Endothelial cell of umbilical vein (primary cell): ENCODE measurements at regions not wholly inside any gene's neighbourhood (a gene's known extent, or its start where the extent isn't known, plus 50 kb on each side); places are given as distances from the start of the nearest gene placed in this dataset.

Experiments
- CTCF ChIP-seq, 2 donors: IDR thresholded peaks; 1 replicate in 1 of 2; 2 replicates in 1 of 2; pipeline ENCODE4 v1.5.1; 2011; ENCODE audit warnings: low read length in 2 of 2, mild to moderate bottlenecking in 2 of 2, moderate library complexity in 2 of 2, control low read depth in 1 of 2, inconsistent platforms in 1 of 2, low read depth in 1 of 2; ENCODE audit not compliant: insufficient read depth in 1 of 2; ENCODE audit errors: extremely low read depth in 1 of 2
- EZH2 ChIP-seq: IDR thresholded peaks from 2 replicates; pipeline ENCODE4 v1.6.1; 2012; ENCODE audit warnings: borderline replicate concordance, low read depth, mild to moderate bottlenecking, moderate library complexity, low read length, inconsistent platforms; ENCODE audit not compliant: severe bottlenecking
- FOS ChIP-seq: IDR thresholded peaks from 2 replicates; pipeline ENCODE4 v1.6.1; 2011; ENCODE audit warnings: mild to moderate bottlenecking, low read length, moderate library complexity, borderline replicate concordance; ENCODE audit not compliant: insufficient read depth
- GATA2 ChIP-seq: IDR thresholded peaks from 2 replicates; pipeline ENCODE4 v1.7.0; 2011; ENCODE audit warnings: low read depth, mild to moderate bottlenecking, moderate library complexity, mixed read lengths, low read length; ENCODE audit not compliant: insufficient read length, insufficient read depth
- JUN ChIP-seq: IDR thresholded peaks from 2 replicates; pipeline ENCODE4 v1.6.1; 2011; ENCODE audit warnings: borderline replicate concordance, low read depth; ENCODE audit not compliant: insufficient read length, insufficient read depth
- MYC ChIP-seq: IDR thresholded peaks from one replicate; pipeline ENCODE4 v1.6.1; 2011; ENCODE audit warnings: mild to moderate bottlenecking, low read depth, low read length
- POLR2A ChIP-seq: IDR thresholded peaks from 2 replicates; pipeline ENCODE4 v1.6.1; 2012; ENCODE audit warnings: low read depth, mild to moderate bottlenecking, control low read depth, low read length
- POLR2AphosphoS5 ChIP-seq: IDR thresholded peaks from 2 replicates; pipeline ENCODE4 v1.6.1; 2012; ENCODE audit warnings: low read depth, mild to moderate bottlenecking, control low read depth, low read length, moderate library complexity; ENCODE audit not compliant: insufficient read depth
- TF ChIP-seq, protein P1 (sequence below): IDR thresholded peaks from 2 replicates; pipeline ENCODE4 v1.6.1; 2011; ENCODE audit not compliant: insufficient read depth, insufficient read length

- TF ChIP-seq FOS (no peak), POLR2AphosphoS5 (no peak), POLR2A (no peak), EZH2 (no peak), CTCF (IDR thresholded peaks at IDR 0.05; ENCODE audit: extremely low read depth in 1 of 2, insufficient read depth in 1 of 2, low read depth in 1 of 2, low read length in 2 of 2) (no peak), JUN (no peak), GATA2 (no peak), MYC (no peak)
- TF ChIP-seq, protein P1, sequence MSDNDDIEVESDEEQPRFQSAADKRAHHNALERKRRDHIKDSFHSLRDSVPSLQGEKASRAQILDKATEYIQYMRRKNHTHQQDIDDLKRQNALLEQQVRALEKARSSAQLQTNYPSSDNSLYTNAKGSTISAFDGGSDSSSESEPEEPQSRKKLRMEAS: no peak
Observed at GRCh38 chr18:30650499-30650898, 392.0 kb downstream of the DSC3 start.
